ENCODE measurements at regions not wholly inside any gene's neighbourhood (a gene's known extent, or its start where the extent isn't known, plus 50 kb on each side); places are given as distances from the start of the nearest gene placed in this dataset.

GRCh38 chr14:29078810-29079522 is 312.4 kb downstream of the FOXG1 start:
- no peak for TF ChIP-seq POLR2A (IDR thresholded peaks at IDR 0.05; ENCODE audit: low read length)
- TF ChIP-seq GATA1 (IDR thresholded peaks at IDR 0.05; ENCODE audit: low read depth, low read length): no peak
